ENCODE measurements at regions not wholly inside any gene's neighbourhood (a gene's known extent, or its start where the extent isn't known, plus 50 kb on each side); places are given as distances from the start of the nearest gene placed in this dataset.
"Not testable (repeated sequence)": the region's sequence is repeated elsewhere in the genome, so short reads cannot be mapped to it uniquely, and the experiment has no call there.

GRCh38 chr5:130746641-130747040 is 418.4 kb downstream of the HINT1 start:
- CTCF ChIA-PET: not testable (repeated sequence)
- POLR2A ChIA-PET: interaction anchor here (0.6 kb wide), 1 partner anchor 352 kb away, joined by 4 read pairs; no protein-coding TSS in a partner anchor

GRCh38 chr5:130743092-130743491 is 422.0 kb downstream of the HINT1 start:
- POLR2A ChIA-PET: no interaction called here
- CTCF ChIA-PET: no interaction called here

- POLR2A ChIA-PET: no interaction called here
- CTCF ChIA-PET: no interaction called here
Measured at GRCh38 chr5:130740047-130740569, 424.9 kb downstream of the HINT1 start.

- ChIA-PET POLR2A (no interaction called here), CTCF (no interaction called here)
Measured at GRCh38 chr5:130731839-130732238, 433.2 kb downstream of the HINT1 start.

GRCh38 chr5:130729541-130729940 is 435.5 kb downstream of the HINT1 start:
- ChIA-PET CTCF (no interaction called here), POLR2A (no interaction called here)

- POLR2A ChIA-PET: no interaction called here
- CTCF ChIA-PET: no interaction called here
Measured at GRCh38 chr5:130727830-130728229, 437.2 kb downstream of the HINT1 start.

- CTCF ChIA-PET: no interaction called here
- POLR2A ChIA-PET: no interaction called here
Measured at GRCh38 chr5:130724658-130725057, 440.4 kb downstream of the HINT1 start.

GRCh38 chr5:130720355-130720754 is 444.7 kb downstream of the HINT1 start:
- ChIA-PET POLR2A (no interaction called here), CTCF (no interaction called here)

GRCh38 chr5:130715541-130715940 is 449.5 kb downstream of the HINT1 start:
- POLR2A ChIA-PET: no interaction called here
- CTCF ChIA-PET: no interaction called here

- ChIA-PET CTCF (no interaction called here), POLR2A (no interaction called here)
Measured at GRCh38 chr5:130714200-130714599, 450.9 kb downstream of the HINT1 start.

- ChIA-PET CTCF (no interaction called here), POLR2A (no interaction called here)
Measured at GRCh38 chr5:130712324-130712723, 452.7 kb downstream of the HINT1 start.

GRCh38 chr5:130710596-130710995 is 454.5 kb downstream of the HINT1 start:
- CTCF ChIA-PET: no interaction called here
- POLR2A ChIA-PET: no interaction called here

- ChIA-PET CTCF (no interaction called here), POLR2A (no interaction called here)
Measured at GRCh38 chr5:130708754-130709153, 456.3 kb downstream of the HINT1 start.

- ChIA-PET POLR2A (no interaction called here), CTCF (no interaction called here)
Measured at GRCh38 chr5:130706696-130707095, 458.4 kb downstream of the HINT1 start.

- POLR2A ChIA-PET: no interaction called here
Measured at GRCh38 chr5:130705368-130705767, 459.7 kb downstream of the HINT1 start.

GRCh38 chr5:130693509-130693908 is 471.5 kb downstream of the HINT1 start:
- POLR2A ChIA-PET: no interaction called here

More at GRCh38 chr5:130705368-130705767, 459.7 kb downstream of the HINT1 start:
- CTCF ChIA-PET: no interaction called here

GRCh38 chr5:130692770-130693169 is 472.3 kb downstream of the HINT1 start:
- ChIA-PET POLR2A (no interaction called here), CTCF (no interaction called here)

More at GRCh38 chr5:130693509-130693908, 471.5 kb downstream of the HINT1 start:
- CTCF ChIA-PET: no interaction called here

- POLR2A ChIA-PET: no interaction called here
- CTCF ChIA-PET: no interaction called here
Measured at GRCh38 chr5:130689831-130690230, 475.2 kb downstream of the HINT1 start.

GRCh38 chr5:130687085-130687733 is 477.8 kb downstream of the HINT1 start:
- ChIA-PET CTCF (no interaction called here), POLR2A (no interaction called here)

- ChIA-PET POLR2A (no interaction called here), CTCF (no interaction called here)
Measured at GRCh38 chr5:130678637-130679036, 486.4 kb downstream of the HINT1 start.

- ChIA-PET CTCF (no interaction called here), POLR2A (no interaction called here)
Measured at GRCh38 chr5:130666462-130666861, 498.6 kb downstream of the HINT1 start.

- ChIA-PET POLR2A (no interaction called here), CTCF (no interaction called here)
Measured at GRCh38 chr5:130652176-130652575, 512.9 kb downstream of the HINT1 start.

Measured in activated CD8-positive, alpha-beta memory T cell treated with anti-CD3 and anti-CD28 coated beads for 36 hours (primary cell).